OCI-LY7 (cell line): ENCODE measurements at regions not wholly inside any gene's neighbourhood (a gene's known extent, or its start where the extent isn't known, plus 50 kb on each side); places are given as distances from the start of the nearest gene placed in this dataset.

ENCODE experiments used
- EZH2phosphoT487 ChIP-seq: fragments of 200-600 bp; sonication (generic); IDR thresholded peaks from 2 replicates; pipeline ENCODE4 v1.6.1; 2018; ENCODE audit warnings: low read depth, borderline replicate concordance, mild to moderate bottlenecking, mixed run types, antibody characterized with exemption, low read length, moderate library complexity, mixed read lengths
- TF ChIP-seq, protein P1 (sequence below): fragments of 200-600 bp; sonication (generic); conservative IDR thresholded peaks from 2 replicates; pipeline ENCODE4 v1.5.1; 2014; ENCODE audit warnings: mild to moderate bottlenecking, antibody characterized with exemption, low read length, moderate library complexity, mixed read lengths

DNA sequence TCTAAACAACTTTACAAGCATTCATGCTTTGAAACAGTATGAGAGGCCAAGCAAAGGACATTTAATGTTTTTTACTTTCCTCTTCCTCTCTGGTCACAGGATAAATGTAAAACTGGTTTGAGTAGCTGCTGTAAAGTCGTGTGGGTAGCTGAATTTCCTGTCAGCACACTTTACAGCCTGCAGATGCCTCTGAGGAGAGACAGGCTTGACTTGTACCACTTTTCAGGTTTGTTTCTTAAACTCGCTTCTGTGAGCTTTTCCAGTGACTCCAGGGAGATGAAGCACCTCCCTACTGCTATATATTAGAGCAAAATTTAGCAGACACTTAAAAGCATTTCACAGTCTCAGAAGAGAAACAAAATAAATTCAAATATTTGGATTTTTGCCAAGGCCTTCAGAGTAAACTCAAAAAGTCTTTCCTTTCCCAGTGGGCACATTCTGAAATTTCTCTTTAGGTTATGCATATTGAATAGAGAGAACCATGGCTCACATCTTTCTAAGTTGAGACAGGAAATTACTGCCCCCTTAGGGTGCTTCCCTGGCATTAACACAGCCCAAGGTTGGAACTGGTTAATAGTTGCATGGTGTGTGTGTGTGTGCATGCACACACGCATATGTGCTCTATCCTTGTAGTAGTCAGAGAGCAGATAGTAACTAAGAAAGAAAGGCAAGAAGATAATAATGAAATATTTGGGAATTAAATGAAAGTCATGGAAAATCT is 557.3 kb upstream of the MIS18BP1 start:
- TF ChIP-seq, protein P1, sequence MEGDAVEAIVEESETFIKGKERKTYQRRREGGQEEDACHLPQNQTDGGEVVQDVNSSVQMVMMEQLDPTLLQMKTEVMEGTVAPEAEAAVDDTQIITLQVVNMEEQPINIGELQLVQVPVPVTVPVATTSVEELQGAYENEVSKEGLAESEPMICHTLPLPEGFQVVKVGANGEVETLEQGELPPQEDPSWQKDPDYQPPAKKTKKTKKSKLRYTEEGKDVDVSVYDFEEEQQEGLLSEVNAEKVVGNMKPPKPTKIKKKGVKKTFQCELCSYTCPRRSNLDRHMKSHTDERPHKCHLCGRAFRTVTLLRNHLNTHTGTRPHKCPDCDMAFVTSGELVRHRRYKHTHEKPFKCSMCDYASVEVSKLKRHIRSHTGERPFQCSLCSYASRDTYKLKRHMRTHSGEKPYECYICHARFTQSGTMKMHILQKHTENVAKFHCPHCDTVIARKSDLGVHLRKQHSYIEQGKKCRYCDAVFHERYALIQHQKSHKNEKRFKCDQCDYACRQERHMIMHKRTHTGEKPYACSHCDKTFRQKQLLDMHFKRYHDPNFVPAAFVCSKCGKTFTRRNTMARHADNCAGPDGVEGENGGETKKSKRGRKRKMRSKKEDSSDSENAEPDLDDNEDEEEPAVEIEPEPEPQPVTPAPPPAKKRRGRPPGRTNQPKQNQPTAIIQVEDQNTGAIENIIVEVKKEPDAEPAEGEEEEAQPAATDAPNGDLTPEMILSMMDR = no peak
- no peak for TF ChIP-seq EZH2phosphoT487
